SK-N-SH (cell line): ENCODE measurements at regions not wholly inside any gene's neighbourhood (a gene's known extent, or its start where the extent isn't known, plus 50 kb on each side); places are given as distances from the start of the nearest gene placed in this dataset.

Experiments used
- CTCF ChIA-PET: fragments of 300-600, 350-600 bp; formaldehyde crosslinking; extraction: SDS; loops from one replicate; lab custom pipeline; 2021; lab: Yijun Ruan, JAX
- POLR2A ChIA-PET: fragments of 350-600 bp; sonication (Branson Sonifier 250); formaldehyde crosslinking; extraction: SDS; loops from one replicate; lab custom pipeline; 2020; ENCODE audit warnings: antibody characterized with exemption, inconsistent platforms; lab: Yijun Ruan, JAX
- DNase-seq: peaks from one replicate; pipeline ENCODE4 v3.0.0; 2012
- H2AFZ ChIP-seq: fragments of 200-600 bp; sonication (generic); 2 replicates; pipeline ENCODE4 v1.8.1; 2016; ENCODE audit warnings: antibody characterized with exemption, mild to moderate bottlenecking, low read depth
- H3F3A ChIP-seq: fragments of 200-600 bp; sonication (generic); replicated peaks from 2 replicates; pipeline ENCODE3; 2016; ENCODE audit warnings: antibody characterized with exemption, mild to moderate bottlenecking; ENCODE audit not compliant: insufficient read depth
- H3K27ac ChIP-seq, 2 experiments: fragments of 200-500 bp in 1 of 2; fragments of 200-600 bp in 1 of 2; sonication (Bioruptor generic) in 1 of 2; sonication (generic), shearing (Covaris generic) in 1 of 2; 2 replicates each; pipeline versions ENCODE4 v1.5.1 to v1.6.1; 2014 to 2016; ENCODE audit warnings: low read depth in 2 of 2, inconsistent platforms in 1 of 2, low read length in 1 of 2, mild to moderate bottlenecking in 1 of 2, mixed read lengths in 1 of 2
- H3K27me3 ChIP-seq: fragments of 200-600 bp; sonication (generic), shearing (Covaris generic); 2 replicates; pipeline ENCODE4 v1.6.1; 2016; ENCODE audit warnings: mixed run types; ENCODE audit not compliant: insufficient read depth
- H3K36me3 ChIP-seq, 2 experiments: fragments of 200-500 bp in 1 of 2; fragments of 200-600 bp in 1 of 2; sonication (Bioruptor generic) in 1 of 2; sonication (generic) in 1 of 2; replicated peaks in 1 of 2; 2 replicates each; pipeline versions ENCODE3 to v1.5.1; 2014 to 2016; ENCODE audit warnings: low read length in 1 of 2, mild to moderate bottlenecking in 1 of 2; ENCODE audit not compliant: insufficient read depth in 2 of 2, control insufficient read depth in 1 of 2
- H3K4me1 ChIP-seq, 2 experiments: fragments of 200-500 bp in 1 of 2; fragments of 200-600 bp in 1 of 2; sonication (Bioruptor generic) in 1 of 2; sonication (generic), shearing (Covaris generic) in 1 of 2; 2 replicates each; pipeline versions ENCODE4 v1.5.1 to v1.6.1; 2014 to 2016; ENCODE audit warnings: low read depth in 1 of 2, low read length in 1 of 2, mixed run types in 1 of 2; ENCODE audit not compliant: insufficient read depth in 2 of 2, control insufficient read depth in 1 of 2
- H3K4me2 ChIP-seq: fragments of 200-600 bp; sonication (generic), shearing (Covaris generic); 2 replicates; pipeline ENCODE4 v1.6.1; 2017; ENCODE audit warnings: mixed run types
- H3K4me3 ChIP-seq, 2 experiments: fragments of 200-500 bp in 1 of 2; fragments of 200-600 bp in 1 of 2; sonication (Bioruptor generic) in 1 of 2; sonication (generic), shearing (Covaris generic) in 1 of 2; 2 replicates each; pipeline versions ENCODE4 v1.5.1 to v1.8.1; 2014 to 2016; ENCODE audit warnings: low read depth in 2 of 2, inconsistent platforms in 1 of 2, low read length in 1 of 2, mild to moderate bottlenecking in 1 of 2, mixed read lengths in 1 of 2, moderate library complexity in 1 of 2
- H3K79me2 ChIP-seq: fragments of 200-600 bp; sonication (generic); 2 replicates; pipeline ENCODE4 v1.8.1; 2017; ENCODE audit warnings: mild to moderate bottlenecking; ENCODE audit not compliant: insufficient read depth
- H3K9ac ChIP-seq: fragments of 200-600 bp; sonication (generic); 2 replicates; pipeline ENCODE4 v1.6.1; 2017; ENCODE audit warnings: mixed run types
- H3K9me2 ChIP-seq: fragments of 200-600 bp; sonication (generic); 2 replicates; pipeline ENCODE4 v1.6.1; 2017; ENCODE audit warnings: mixed run types
- H3K9me3 ChIP-seq: fragments of 200-600 bp; sonication (generic); 2 replicates; pipeline ENCODE4 v1.6.1; 2017; ENCODE audit warnings: mixed run types, mild to moderate bottlenecking, moderate library complexity
- H4K20me1 ChIP-seq: fragments of 200-600 bp; sonication (generic); 2 replicates; pipeline ENCODE4 v1.6.1; 2017; ENCODE audit warnings: mild to moderate bottlenecking, mixed run types; ENCODE audit not compliant: insufficient read depth
- CHD2 ChIP-seq: fragments of 150-350 bp; IDR thresholded peaks from 2 replicates; pipeline ENCODE4 v1.6.1; 2018; ENCODE audit warnings: low read length; ENCODE audit not compliant: partially characterized antibody
- EP300 ChIP-seq, 2 experiments: IDR thresholded peaks; 2 replicates each; pipeline versions ENCODE4 v1.4.0 to v1.6.1; 2012; ENCODE audit warnings: borderline replicate concordance in 1 of 2, low read depth in 1 of 2, low read length in 1 of 2
- EZH2phosphoT487 ChIP-seq: fragments of 200-600 bp; sonication (generic); IDR thresholded peaks from 2 replicates; pipeline ENCODE4 v1.6.1; 2017; ENCODE audit warnings: low read depth, mixed run types, mild to moderate bottlenecking, antibody characterized with exemption, moderate library complexity, borderline replicate concordance
- FOSL2 ChIP-seq: IDR thresholded peaks from 2 replicates; pipeline ENCODE4 v1.4.0; 2012; ENCODE audit warnings: low read depth, mild to moderate bottlenecking, moderate library complexity, borderline replicate concordance
- GABPA ChIP-seq: IDR thresholded peaks from 2 replicates; pipeline ENCODE4 v1.4.0; 2012; ENCODE audit warnings: low read depth, mild to moderate bottlenecking
- JUND ChIP-seq: IDR thresholded peaks from 2 replicates; pipeline ENCODE4 v1.4.0; 2012
- MEF2A ChIP-seq: IDR thresholded peaks from 2 replicates; pipeline ENCODE4 v1.4.0; 2012; ENCODE audit warnings: low read depth, borderline replicate concordance
- NRF1 ChIP-seq: IDR thresholded peaks from 2 replicates; pipeline ENCODE4 v1.6.1; 2012; ENCODE audit warnings: low read depth, mild to moderate bottlenecking, low read length
- POLR2AphosphoS5 ChIP-seq: IDR thresholded peaks from 2 replicates; pipeline ENCODE4 v1.6.1; 2012; ENCODE audit warnings: low read depth, low read length
- RCOR1 ChIP-seq: fragments of 150-350 bp; IDR thresholded peaks from 2 replicates; pipeline ENCODE4 v1.6.1; 2017; ENCODE audit warnings: antibody characterized with exemption, low read length
- RXRA ChIP-seq: IDR thresholded peaks from 2 replicates; pipeline ENCODE4 v1.4.0; 2012; ENCODE audit warnings: low read depth, mild to moderate bottlenecking, borderline replicate concordance
- SMC3 ChIP-seq: IDR thresholded peaks from 2 replicates; pipeline ENCODE4 v1.6.1; 2012; ENCODE audit warnings: low read depth, low read length, improper control_type of control experiment
- TAF1 ChIP-seq: IDR thresholded peaks from 2 replicates; pipeline ENCODE4 v1.6.1; 2012; ENCODE audit warnings: low read depth, mild to moderate bottlenecking, low read length, moderate library complexity, borderline replicate concordance
- TEAD4 ChIP-seq: IDR thresholded peaks from 2 replicates; pipeline ENCODE4 v1.4.0; 2012; ENCODE audit warnings: mild to moderate bottlenecking, borderline replicate concordance; ENCODE audit not compliant: insufficient read depth
- WGBS: methylation state at CpG from one replicate; pipeline ENCODE4 v1.1.6; 2017; ENCODE audit warnings: low lambda C conversion rate; 5-methylcytosine and 5-hydroxymethylcytosine counted together
- TF ChIP-seq, protein P1 (sequence below): IDR thresholded peaks from 2 replicates; pipeline ENCODE4 v1.4.0; 2012; ENCODE audit warnings: low read depth
- TF ChIP-seq, protein P2 (sequence below): IDR thresholded peaks from 2 replicates; pipeline ENCODE4 v1.4.0; 2012; ENCODE audit warnings: low read depth, borderline replicate concordance
- TF ChIP-seq, protein P3 (sequence below): IDR thresholded peaks from 2 replicates; pipeline ENCODE4 v1.4.0; 2012; ENCODE audit warnings: low read depth, borderline replicate concordance
- TF ChIP-seq, protein P4 (sequence below): fragments of 200-600 bp; sonication (generic); IDR thresholded peaks from 2 replicates; pipeline ENCODE4 v1.6.1; 2017; ENCODE audit warnings: antibody characterized with exemption, mild to moderate bottlenecking, moderate library complexity

DNA sequence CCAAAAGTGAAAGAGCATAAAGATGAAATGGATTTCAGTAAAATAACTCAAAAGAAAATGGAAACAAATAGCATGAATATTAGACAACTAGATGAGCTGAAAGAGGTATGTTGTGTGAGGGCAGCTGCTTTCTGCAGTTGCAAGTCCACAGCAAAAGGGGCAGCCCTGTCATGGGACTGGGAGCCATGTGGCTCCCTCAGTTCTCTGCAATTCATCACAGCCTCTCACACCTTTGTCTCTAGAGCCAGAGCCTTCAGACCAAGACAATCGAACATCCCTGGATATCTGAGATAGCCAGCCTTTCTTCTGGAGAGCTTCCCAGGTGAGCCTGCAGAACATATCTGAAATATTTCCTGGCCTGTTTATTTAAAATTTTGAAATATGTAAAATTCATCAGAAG is 538.7 kb downstream of the REEP3 start:
- H3K79me2 ChIP-seq, result no peaks in the 10 kb centered on the region
- H3K4me1 ChIP-seq, result no peaks in the 10 kb centered on the region
- no peak overlapping the region for H3K9ac ChIP-seq
- H3K36me3 ChIP-seq, result no peaks in the 10 kb centered on the region
- CTCF ChIA-PET, result interaction anchor here (1.0 kb wide), 1 partner anchor 18 kb away, joined by 5 read pairs; no protein-coding TSS in a partner anchor
- POLR2A ChIA-PET, result no interaction called here
- H3K27me3 ChIP-seq, result no peaks in the 10 kb centered on the region
- TF ChIP-seq, protein P1, sequence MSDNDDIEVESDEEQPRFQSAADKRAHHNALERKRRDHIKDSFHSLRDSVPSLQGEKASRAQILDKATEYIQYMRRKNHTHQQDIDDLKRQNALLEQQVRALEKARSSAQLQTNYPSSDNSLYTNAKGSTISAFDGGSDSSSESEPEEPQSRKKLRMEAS, result no peak
- no peak for TF ChIP-seq MEF2A
- no peak for TF ChIP-seq CHD2
- no peak for TF ChIP-seq TAF1
- no peak for TF ChIP-seq FOSL2
- no peak for TF ChIP-seq GABPA
- no peak overlapping the region for H2AFZ ChIP-seq
- H3K27ac ChIP-seq, result no peak overlapping the region
- no peak overlapping the region for H3K4me2 ChIP-seq
- H4K20me1 ChIP-seq, result no peaks in the 10 kb centered on the region
- no peak for DNase-seq
- H3F3A ChIP-seq, result no peaks in the 10 kb centered on the region
- no peak overlapping the region for H3K4me3 ChIP-seq
- no peaks in the 10 kb centered on the region for H3K9me2 ChIP-seq
- 25% methylated on average over 1 of the region's 1 CpG for WGBS
- no peaks in the 10 kb centered on the region for H3K9me3 ChIP-seq

DNA sequence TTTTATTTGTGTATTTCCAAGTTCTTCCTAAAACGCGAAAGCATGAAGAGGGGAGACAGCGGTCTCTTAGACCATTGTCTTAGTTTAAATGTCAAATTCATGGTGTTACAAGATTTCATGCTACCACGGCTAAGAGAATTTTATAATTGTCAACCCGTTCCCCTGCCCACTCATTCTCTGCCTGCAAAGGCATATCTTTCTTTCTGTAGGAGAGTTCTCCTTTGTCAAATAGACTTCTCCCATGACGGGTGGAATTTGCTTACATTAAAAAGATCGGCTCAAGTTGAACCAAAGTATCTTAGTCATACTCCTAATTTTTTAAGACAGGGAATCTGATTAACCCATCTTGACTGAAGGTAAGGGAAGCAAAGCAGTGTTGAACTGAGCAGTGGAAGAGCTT is 539.2 kb downstream of the REEP3 start:
- Histone ChIP-seq H3K36me3 (no peaks in the 10 kb centered on the region), H3K4me3 (no peak overlapping the region), H4K20me1 (no peaks in the 10 kb centered on the region), H3F3A (no peaks in the 10 kb centered on the region), H3K4me2 (no peak overlapping the region), H3K79me2 (no peaks in the 10 kb centered on the region), H3K9me2 (no peaks in the 10 kb centered on the region), H3K27ac (no peak overlapping the region), H3K9ac (no peak overlapping the region), H3K9me3 (no peaks in the 10 kb centered on the region), H3K27me3 (no peaks in the 10 kb centered on the region), H3K4me1 (no peaks in the 10 kb centered on the region), H2AFZ (no peak overlapping the region)
- TF ChIP-seq EP300 (IDR thresholded peaks at IDR 0.05; ENCODE audit: borderline replicate concordance in 1 of 2, low read depth in 1 of 2, low read length in 1 of 2) (no peak), RXRA (no peak), GABPA (no peak), SMC3 (no peak), NRF1 (no peak), TEAD4 (no peak), RCOR1 (no peak), EZH2phosphoT487 (no peak), JUND (no peak), POLR2AphosphoS5 (no peak)
- TF ChIP-seq, protein P2, sequence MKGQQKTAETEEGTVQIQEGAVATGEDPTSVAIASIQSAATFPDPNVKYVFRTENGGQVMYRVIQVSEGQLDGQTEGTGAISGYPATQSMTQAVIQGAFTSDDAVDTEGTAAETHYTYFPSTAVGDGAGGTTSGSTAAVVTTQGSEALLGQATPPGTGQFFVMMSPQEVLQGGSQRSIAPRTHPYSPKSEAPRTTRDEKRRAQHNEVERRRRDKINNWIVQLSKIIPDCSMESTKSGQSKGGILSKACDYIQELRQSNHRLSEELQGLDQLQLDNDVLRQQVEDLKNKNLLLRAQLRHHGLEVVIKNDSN, result no peak
- TF ChIP-seq, protein P1, result no peak
- TF ChIP-seq, protein P3, sequence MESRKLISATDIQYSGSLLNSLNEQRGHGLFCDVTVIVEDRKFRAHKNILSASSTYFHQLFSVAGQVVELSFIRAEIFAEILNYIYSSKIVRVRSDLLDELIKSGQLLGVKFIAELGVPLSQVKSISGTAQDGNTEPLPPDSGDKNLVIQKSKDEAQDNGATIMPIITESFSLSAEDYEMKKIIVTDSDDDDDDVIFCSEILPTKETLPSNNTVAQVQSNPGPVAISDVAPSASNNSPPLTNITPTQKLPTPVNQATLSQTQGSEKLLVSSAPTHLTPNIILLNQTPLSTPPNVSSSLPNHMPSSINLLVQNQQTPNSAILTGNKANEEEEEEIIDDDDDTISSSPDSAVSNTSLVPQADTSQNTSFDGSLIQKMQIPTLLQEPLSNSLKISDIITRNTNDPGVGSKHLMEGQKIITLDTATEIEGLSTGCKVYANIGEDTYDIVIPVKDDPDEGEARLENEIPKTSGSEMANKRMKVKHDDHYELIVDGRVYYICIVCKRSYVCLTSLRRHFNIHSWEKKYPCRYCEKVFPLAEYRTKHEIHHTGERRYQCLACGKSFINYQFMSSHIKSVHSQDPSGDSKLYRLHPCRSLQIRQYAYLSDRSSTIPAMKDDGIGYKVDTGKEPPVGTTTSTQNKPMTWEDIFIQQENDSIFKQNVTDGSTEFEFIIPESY, result no peak
- TF ChIP-seq, protein P4, sequence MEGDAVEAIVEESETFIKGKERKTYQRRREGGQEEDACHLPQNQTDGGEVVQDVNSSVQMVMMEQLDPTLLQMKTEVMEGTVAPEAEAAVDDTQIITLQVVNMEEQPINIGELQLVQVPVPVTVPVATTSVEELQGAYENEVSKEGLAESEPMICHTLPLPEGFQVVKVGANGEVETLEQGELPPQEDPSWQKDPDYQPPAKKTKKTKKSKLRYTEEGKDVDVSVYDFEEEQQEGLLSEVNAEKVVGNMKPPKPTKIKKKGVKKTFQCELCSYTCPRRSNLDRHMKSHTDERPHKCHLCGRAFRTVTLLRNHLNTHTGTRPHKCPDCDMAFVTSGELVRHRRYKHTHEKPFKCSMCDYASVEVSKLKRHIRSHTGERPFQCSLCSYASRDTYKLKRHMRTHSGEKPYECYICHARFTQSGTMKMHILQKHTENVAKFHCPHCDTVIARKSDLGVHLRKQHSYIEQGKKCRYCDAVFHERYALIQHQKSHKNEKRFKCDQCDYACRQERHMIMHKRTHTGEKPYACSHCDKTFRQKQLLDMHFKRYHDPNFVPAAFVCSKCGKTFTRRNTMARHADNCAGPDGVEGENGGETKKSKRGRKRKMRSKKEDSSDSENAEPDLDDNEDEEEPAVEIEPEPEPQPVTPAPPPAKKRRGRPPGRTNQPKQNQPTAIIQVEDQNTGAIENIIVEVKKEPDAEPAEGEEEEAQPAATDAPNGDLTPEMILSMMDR, result no peak
- no peak for DNase-seq
- WGBS, result 64% methylated on average over 7 of the region's 7 CpGs
- ChIA-PET POLR2A (no interaction called here), CTCF (interaction anchor here (1.0 kb wide), 1 partner anchor 19 kb away, joined by 5 read pairs; no protein-coding TSS in a partner anchor)
